IMR-90 (cell line): ENCODE measurements at regions not wholly inside any gene's neighbourhood (a gene's known extent, or its start where the extent isn't known, plus 50 kb on each side); places are given as distances from the start of the nearest gene placed in this dataset.

Source experiments
- ATAC-seq: fragments of 200-7000 bp; cut with Tn5 transposase; 2 replicates; pipeline ENCODE4 v1.9.1; 2020; ENCODE audit warnings: low read depth, mild to moderate bottlenecking, moderate library complexity
- BruUV-seq: library from RNA; stranded (reverse); fragments of 400-500 nt; replicated peaks from 2 replicates; lab custom pipeline; 2021; lab: Mats Ljungman, UMichigan
- CTCF ChIA-PET: fragments of 300-600 bp; formaldehyde crosslinking; extraction: SDS; loops from one replicate; lab custom pipeline; 2021; ENCODE audit warnings: antibody characterized with exemption; lab: Yijun Ruan, JAX
- POLR2A ChIA-PET: fragments of 300-600 bp; sonication (Branson Sonifier 250); formaldehyde crosslinking; loops from one replicate; lab custom pipeline; 2022; ENCODE audit warnings: antibody characterized with exemption; ENCODE audit not compliant: unreplicated experiment; lab: Charles Lee
- DNase-seq: peaks from one replicate; pipeline ENCODE4 v3.0.0; 2013
- H2AFZ ChIP-seq: replicated peaks from 2 replicates; pipeline ENCODE3; 2013; ENCODE audit warnings: low read length, mild to moderate bottlenecking; ENCODE audit not compliant: poor library complexity
- H2AK5ac ChIP-seq: 2 replicates; pipeline ENCODE4 v1.6.1; 2013; ENCODE audit warnings: low read depth, low read length, inconsistent platforms
- H2AK9ac ChIP-seq: replicated peaks from 2 replicates; pipeline ENCODE3; 2013; ENCODE audit warnings: mild to moderate bottlenecking, low read depth, low read length, moderate library complexity; ENCODE audit not compliant: poor library complexity
- H2BK120ac ChIP-seq: 2 replicates; pipeline ENCODE4 v1.6.1; 2013; ENCODE audit warnings: low read depth, low read length, inconsistent platforms
- H2BK15ac ChIP-seq: 3 replicates; pipeline ENCODE4 v1.6.1; 2013; ENCODE audit warnings: low read depth, low read length, inconsistent platforms
- H2BK20ac ChIP-seq: 2 replicates; pipeline ENCODE4 v1.6.1; 2013; ENCODE audit warnings: low read depth, mild to moderate bottlenecking, inconsistent platforms, low read length, moderate library complexity
- H2BK5ac ChIP-seq: 2 replicates; pipeline ENCODE4 v1.6.1; 2013; ENCODE audit warnings: mild to moderate bottlenecking, low read depth, low read length, inconsistent platforms; ENCODE audit not compliant: poor library complexity, severe bottlenecking
- H3K14ac ChIP-seq: replicated peaks from 2 replicates; pipeline ENCODE4 v1.6.1; 2013; ENCODE audit warnings: low read depth, low read length, inconsistent platforms
- H3K18ac ChIP-seq: 2 replicates; pipeline ENCODE4 v1.6.1; 2013; ENCODE audit warnings: low read depth, low read length, control low read depth
- H3K23ac ChIP-seq: 2 replicates; pipeline ENCODE4 v1.6.1; 2013; ENCODE audit warnings: low read depth, low read length, inconsistent platforms
- H3K27ac ChIP-seq: 2 replicates; pipeline ENCODE4 v1.5.1; 2013; ENCODE audit warnings: mild to moderate bottlenecking, control low read depth, low read length; ENCODE audit not compliant: insufficient read depth
- H3K27me3 ChIP-seq: 2 replicates; pipeline ENCODE4 v1.6.1; 2013; ENCODE audit warnings: low read length; ENCODE audit not compliant: control insufficient read depth, insufficient read depth
- H3K36me3 ChIP-seq: 2 replicates; pipeline ENCODE4 v1.6.1; 2013; ENCODE audit warnings: low read length, mixed read lengths; ENCODE audit not compliant: control insufficient read depth, insufficient read depth
- H3K4ac ChIP-seq: 2 replicates; pipeline ENCODE4 v1.6.1; 2013; ENCODE audit warnings: low read depth, low read length, inconsistent platforms
- H3K4me1 ChIP-seq: 2 replicates; pipeline ENCODE4 v1.6.1; 2013; ENCODE audit warnings: low read length, mixed read lengths; ENCODE audit not compliant: control insufficient read depth, insufficient read depth
- H3K4me2 ChIP-seq: 2 replicates; pipeline ENCODE4 v1.6.1; 2013; ENCODE audit warnings: low read depth, mild to moderate bottlenecking, control low read depth, low read length, moderate library complexity
- H3K4me3 ChIP-seq: 2 replicates; pipeline ENCODE4 v1.5.1; 2013; ENCODE audit warnings: low read depth, mild to moderate bottlenecking, control low read depth, low read length, moderate library complexity; ENCODE audit not compliant: insufficient read depth
- H3K56ac ChIP-seq: 2 replicates; pipeline ENCODE4 v1.6.1; 2013; ENCODE audit warnings: low read length, inconsistent platforms; ENCODE audit not compliant: insufficient read depth; ENCODE audit errors: extremely low read depth
- H3K79me1 ChIP-seq, 2 experiments: 2 replicates each; pipeline ENCODE4 v1.6.1; 2013; ENCODE audit warnings: low read length in 2 of 2, inconsistent platforms in 1 of 2, low read depth in 1 of 2
- H3K9ac ChIP-seq: 2 replicates; pipeline ENCODE4 v1.6.1; 2013; ENCODE audit warnings: low read depth, low read length, control low read depth
- H3K9me1 ChIP-seq: 2 replicates; pipeline ENCODE4 v1.6.1; 2013; ENCODE audit warnings: low read length, inconsistent platforms; ENCODE audit not compliant: insufficient read depth
- H3K9me3 ChIP-seq: 2 replicates; pipeline ENCODE4 v1.6.1; 2013; ENCODE audit warnings: low read length; ENCODE audit not compliant: control insufficient read depth, insufficient read depth
- H4K20me1 ChIP-seq: 2 replicates; pipeline ENCODE4 v1.6.1; 2013; ENCODE audit warnings: low read length, inconsistent platforms; ENCODE audit not compliant: insufficient read depth
- H4K5ac ChIP-seq: 2 replicates; pipeline ENCODE4 v1.6.1; 2013; ENCODE audit warnings: mild to moderate bottlenecking, low read depth, low read length, control low read depth
- H4K8ac ChIP-seq, 2 experiments: 2 replicates each; pipeline ENCODE4 v1.6.1; 2013; ENCODE audit warnings: low read depth in 2 of 2, low read length in 2 of 2, control low read depth in 1 of 2, inconsistent platforms in 1 of 2
- H4K91ac ChIP-seq: 2 replicates; pipeline ENCODE4 v1.6.1; 2013; ENCODE audit warnings: low read depth, low read length, inconsistent platforms; ENCODE audit not compliant: insufficient read depth
- BHLHE40 ChIP-seq: fragments of 150-350 bp; IDR thresholded peaks from 2 replicates; pipeline ENCODE4 v1.6.1; 2016; ENCODE audit warnings: mild to moderate bottlenecking, low read depth, low read length
- CHD1 ChIP-seq: IDR thresholded peaks from 2 replicates; pipeline ENCODE4 v1.6.1; 2012; ENCODE audit warnings: low read depth, low read length, improper control_type of control experiment
- FOS ChIP-seq: fragments of 150-350 bp; IDR thresholded peaks from 2 replicates; pipeline ENCODE4 v1.6.1; 2016; ENCODE audit warnings: low read depth, low read length
- MAFK ChIP-seq: IDR thresholded peaks from 2 replicates; pipeline ENCODE4 v1.6.1; 2012; ENCODE audit warnings: low read depth, low read length, improper control_type of control experiment
- NFE2L2 ChIP-seq: fragments of 150-350 bp; IDR thresholded peaks from 2 replicates; pipeline ENCODE4 v1.6.1; 2016; ENCODE audit warnings: low read depth, mild to moderate bottlenecking, low read length
- WGBS, 2 experiments: methylation state at CpG; one replicate each; pipeline versions ENCODE4 v1.1.5 to v1.1.7; 2013; ENCODE audit warnings: missing lambda C conversion rate in 2 of 2; ENCODE audit not compliant: insufficient read length in 1 of 2; ENCODE audit errors: extremely low coverage in 2 of 2; 5-methylcytosine and 5-hydroxymethylcytosine counted together
- dilution Hi-C: fragments of 300-500 bp; cut with HindIII; formaldehyde crosslinking; loops from one replicate; pipeline ENCODE4 v1.14.3; 2018; ENCODE audit warnings: low sequenced_read_pairs; ENCODE audit not compliant: unreplicated experiment
- in situ Hi-C: fragments of 300-500 bp; cut with MboI; formaldehyde crosslinking; loops from 3 replicates; pipeline ENCODE4 v1.14.3; 2019; ENCODE audit warnings: low sequenced_read_pairs, inconsistent platforms, mixed read lengths
- intact Hi-C: fragments of 100-400 bp; cut with micrococcal nuclease; formaldehyde crosslinking; loops from 2 replicates; pipeline ENCODE4 v1.10.0; 2022

DNA sequence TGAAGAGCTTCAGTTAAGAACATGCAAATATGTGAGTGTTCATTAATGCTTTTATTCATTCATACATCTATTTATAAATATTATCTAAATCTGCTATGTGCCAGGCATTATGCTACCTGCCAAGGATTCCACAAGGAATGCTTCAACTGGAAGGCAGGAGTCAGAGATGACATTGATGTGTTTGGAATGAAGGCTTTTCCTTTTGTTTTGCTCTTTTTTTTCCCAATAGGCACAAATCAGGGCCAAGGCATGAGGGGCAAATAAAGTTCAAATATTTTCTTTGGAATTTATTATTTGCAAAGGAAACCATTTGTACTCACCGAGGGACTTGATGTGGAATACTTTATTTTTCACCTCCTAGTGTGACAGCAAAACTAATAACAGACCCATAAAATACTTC lies 530.3 kb downstream of the ARL4A start:
- no peak overlapping the region for H2AK9ac ChIP-seq
- no peaks in the 10 kb centered on the region for H3K79me1 ChIP-seq
- no peaks in the 10 kb centered on the region for H3K27me3 ChIP-seq
- H2AFZ ChIP-seq, result no peak overlapping the region
- H4K8ac ChIP-seq, result no peak overlapping the region
- no peaks in the 10 kb centered on the region for H3K4me1 ChIP-seq
- intact Hi-C loops, result no loop called here
- TF ChIP-seq MAFK (no peak), FOS (no peak), BHLHE40 (no peak), NFE2L2 (no peak), CHD1 (no peak)
- no peak for ATAC-seq
- no peak overlapping the region for H3K23ac ChIP-seq
- H2BK120ac ChIP-seq, result no peak overlapping the region
- H3K56ac ChIP-seq, result no peak overlapping the region
- H4K91ac ChIP-seq, result no peak overlapping the region
- H3K9ac ChIP-seq, result no peak overlapping the region
- no peak overlapping the region for H3K14ac ChIP-seq
- no peak overlapping the region for H4K5ac ChIP-seq
- no CpG with 5 or more reads among the region's 1 CpG for WGBS, 2 experiments
- H3K9me1 ChIP-seq, result no peaks in the 10 kb centered on the region
- H4K20me1 ChIP-seq, result no peaks in the 10 kb centered on the region
- no peak for DNase-seq
- no peak overlapping the region for H3K27ac ChIP-seq
- dilution Hi-C loops, result no loop called here
- no peak overlapping the region for H2BK20ac ChIP-seq
- no peak overlapping the region for H3K4me3 ChIP-seq
- no peaks in the 10 kb centered on the region for H3K9me3 ChIP-seq
- H2AK5ac ChIP-seq, result no peak overlapping the region
- H3K18ac ChIP-seq, result no peak overlapping the region
- POLR2A ChIA-PET, result no interaction called here
- H2BK5ac ChIP-seq, result no peak overlapping the region
- no peak overlapping the region for H2BK15ac ChIP-seq
- in situ Hi-C loops, result no loop called here
- BruUV-seq, result no TSS peak
- CTCF ChIA-PET, result no interaction called here
- no peak overlapping the region for H3K4me2 ChIP-seq
- no peak overlapping the region for H3K4ac ChIP-seq
- H3K36me3 ChIP-seq, result no peaks in the 10 kb centered on the region
